HL-60 (cell line): ENCODE measurements at regions not wholly inside any gene's neighbourhood (a gene's known extent, or its start where the extent isn't known, plus 50 kb on each side); places are given as distances from the start of the nearest gene placed in this dataset.

Experiments used
- DNase-seq, 2 experiments: peaks; one replicate each; pipeline ENCODE4 v3.0.0-alpha.2; 2010 to 2020; ENCODE audit warnings: low read depth in 1 of 2, low spot score in 1 of 2
- H3K27ac ChIP-seq: fragments of 250-450 bp; sonication (Bioruptor Pico); replicated peaks from 2 replicates; pipeline ENCODE4 v1.5.1; 2020; ENCODE audit warnings: mild to moderate bottlenecking, moderate library complexity
- H3K27me3 ChIP-seq: fragments of 250-450 bp; sonication (Bioruptor Pico); 2 replicates; pipeline ENCODE4 v1.5.1; 2021; ENCODE audit warnings: mild to moderate bottlenecking, moderate library complexity; ENCODE audit not compliant: insufficient read depth, poor library complexity, severe bottlenecking
- H3K4me3 ChIP-seq: replicated peaks from 2 replicates; pipeline ENCODE4 v1.5.1; 2011; ENCODE audit warnings: mild to moderate bottlenecking, control low read depth, low read length; ENCODE audit not compliant: insufficient read depth
- CTCF ChIP-seq: IDR thresholded peaks from one replicate; pipeline ENCODE4 v1.5.1; 2011; ENCODE audit warnings: low read length, control low read depth, inconsistent platforms; ENCODE audit not compliant: insufficient read depth
- GABPA ChIP-seq: IDR thresholded peaks from 2 replicates; pipeline ENCODE4 v1.6.1; 2012; ENCODE audit warnings: low read depth
- POLR2AphosphoS5 ChIP-seq: IDR thresholded peaks from 2 replicates; pipeline ENCODE4 v1.6.1; 2012; ENCODE audit warnings: low read depth
- REST ChIP-seq: IDR thresholded peaks from 2 replicates; pipeline ENCODE4 v1.6.1; 2012; ENCODE audit warnings: low read depth; ENCODE audit not compliant: insufficient replicate concordance
- SPI1 ChIP-seq: IDR thresholded peaks from 2 replicates; pipeline ENCODE4 v1.6.1; 2012; ENCODE audit warnings: low read depth, mild to moderate bottlenecking, borderline replicate concordance

- DNase-seq: no peak
- TF ChIP-seq CTCF (no peak), SPI1 (no peak), POLR2AphosphoS5 (no peak), GABPA (no peak)
- H3K27me3 ChIP-seq: no peaks in the 10 kb centered on the region
- no peak overlapping the region for H3K4me3 ChIP-seq
- H3K27ac ChIP-seq: no peak overlapping the region
These were observed 210.7 kb upstream of the TLL1 start for GRCh38 chr4:165662341-165662740.

GRCh38 chr4:165663411-165663810, 209.6 kb upstream of the TLL1 start:
- no peak overlapping the region for H3K4me3 ChIP-seq
- TF ChIP-seq SPI1 (no peak), CTCF (no peak), GABPA (no peak), REST (no peak), POLR2AphosphoS5 (no peak)
- H3K27me3 ChIP-seq: no peaks in the 10 kb centered on the region
- H3K27ac ChIP-seq: no peak overlapping the region
- no peak for DNase-seq

GRCh38 chr4:165666836-165667235, 206.2 kb upstream of the TLL1 start:
- H3K4me3 ChIP-seq: no peak overlapping the region
- TF ChIP-seq SPI1 (no peak), POLR2AphosphoS5 (no peak), CTCF (no peak), GABPA (no peak), REST (no peak)
- no peak for DNase-seq
- H3K27me3 ChIP-seq: no peaks in the 10 kb centered on the region
- H3K27ac ChIP-seq: no peak overlapping the region

- H3K27me3 ChIP-seq: no peaks in the 10 kb centered on the region
- no peak overlapping the region for H3K27ac ChIP-seq
- H3K4me3 ChIP-seq: no peak overlapping the region
- TF ChIP-seq GABPA (no peak), POLR2AphosphoS5 (no peak), REST (no peak), CTCF (no peak), SPI1 (no peak)
- DNase-seq: no peak
These were observed 205.1 kb upstream of the TLL1 start for GRCh38 chr4:165667969-165668368.
